B cell (primary cell): ENCODE measurements at regions not wholly inside any gene's neighbourhood (a gene's known extent, or its start where the extent isn't known, plus 50 kb on each side); places are given as distances from the start of the nearest gene placed in this dataset.

Source experiments
- ATAC-seq: fragments of 200-7000 bp; cut with Tn5 transposase; one replicate; pipeline ENCODE4 v1.10.0; 2021; ENCODE audit warnings: low read depth, mild to moderate bottlenecking, moderate number of reproducible peaks, moderate library complexity
- CTCF ChIA-PET: fragments of 350-600 bp; sonication (Branson Sonifier 250); formaldehyde crosslinking; loops from one replicate; lab custom pipeline; 2021; ENCODE audit warnings: antibody characterized with exemption, inconsistent platforms; lab: Charles Lee
- POLR2A ChIA-PET: fragments of 350-600 bp; sonication (Branson Sonifier 250); formaldehyde crosslinking; loops from one replicate; lab custom pipeline; 2021; ENCODE audit warnings: antibody characterized with exemption; lab: Charles Lee
- DNase-seq: peaks from one replicate; pipeline ENCODE4 v3.0.0; 2013
- H2AFZ ChIP-seq: 2 replicates; pipeline ENCODE4 v1.6.1; 2012; ENCODE audit warnings: mild to moderate bottlenecking, low read depth, low read length; ENCODE audit not compliant: insufficient read depth, poor library complexity, severe bottlenecking
- H3K27ac ChIP-seq, 2 donors: 1 replicate in 1 of 2; 2 replicates in 1 of 2; pipeline ENCODE4 v1.5.1; 2012 to 2013; ENCODE audit warnings: low read length in 2 of 2, mild to moderate bottlenecking in 2 of 2, moderate library complexity in 1 of 2
- H3K27me3 ChIP-seq, 4 experiments: fragments of 200-600 bp in 1 of 4; sonication (generic) in 1 of 4; replicated peaks in 1 of 4; 1 replicate in 2 of 4; 2 replicates in 2 of 4; pipeline versions ENCODE4 v1.6.1 to v1.7.0; 2013 to 2016; ENCODE audit warnings: low read length in 3 of 4, mild to moderate bottlenecking in 2 of 4, mixed read lengths in 1 of 4, moderate library complexity in 1 of 4; ENCODE audit not compliant: insufficient read depth in 4 of 4, control insufficient read depth in 3 of 4; ENCODE audit errors: control extremely low read depth in 1 of 4
- H3K36me3 ChIP-seq, 2 experiments: replicated peaks in 1 of 2; 1 replicate in 1 of 2; 2 replicates in 1 of 2; pipeline versions ENCODE4 v1.6.1 to v1.7.1; 2013; ENCODE audit warnings: low read length in 1 of 2; ENCODE audit not compliant: insufficient read depth in 2 of 2, control insufficient read depth in 1 of 2; ENCODE audit errors: control extremely low read depth in 1 of 2, extremely low read depth in 1 of 2
- H3K4me1 ChIP-seq, 2 donors: fragments of 200-600 bp in 1 of 2; sonication (generic) in 1 of 2; 1 replicate in 1 of 2; 2 replicates in 1 of 2; pipeline versions ENCODE4 v1.5.1 to v1.6.1; 2013 to 2017; ENCODE audit warnings: low read length in 2 of 2; ENCODE audit not compliant: control insufficient read depth in 2 of 2, insufficient read depth in 2 of 2
- H3K4me2 ChIP-seq: replicated peaks from 2 replicates; pipeline ENCODE3; 2012; ENCODE audit warnings: mild to moderate bottlenecking, low read depth, low read length; ENCODE audit not compliant: poor library complexity, severe bottlenecking
- H3K4me3 ChIP-seq, 5 experiments: fragments of 200-600 bp in 1 of 5; sonication (generic) in 1 of 5; 1 replicate in 3 of 5; 2 replicates in 2 of 5; pipeline versions ENCODE4 v1.5.1 to v1.7.0; 2011 to 2016; ENCODE audit warnings: low read length in 4 of 5, mild to moderate bottlenecking in 4 of 5, low read depth in 2 of 5, control low read depth in 1 of 5, moderate library complexity in 1 of 5; ENCODE audit not compliant: insufficient read depth in 1 of 5; ENCODE audit errors: control extremely low read depth in 1 of 5, extremely low read depth in 1 of 5
- H3K79me2 ChIP-seq: fragments of 200-600 bp; sonication (generic); one replicate; pipeline ENCODE4 v1.6.0; 2016; ENCODE audit warnings: low read length; ENCODE audit not compliant: control insufficient read depth, insufficient read depth
- H3K9ac ChIP-seq: fragments of 200-600 bp; sonication (generic); 2 replicates; pipeline ENCODE4 v1.6.1; 2017; ENCODE audit warnings: mild to moderate bottlenecking, low read length, moderate library complexity
- H3K9me3 ChIP-seq, 3 donors: one replicate each; pipeline versions ENCODE4 v1.6.1 to v1.7.1; 2013; ENCODE audit warnings: low read length in 2 of 3; ENCODE audit not compliant: control insufficient read depth in 2 of 3, insufficient read depth in 1 of 3; ENCODE audit errors: control extremely low read depth in 1 of 3
- H4K20me1 ChIP-seq: 2 replicates; pipeline ENCODE4 v1.6.0; 2012; ENCODE audit warnings: mild to moderate bottlenecking, low read length; ENCODE audit not compliant: insufficient read depth, control insufficient read depth, poor library complexity, severe bottlenecking
- H3K27ac Mint-ChIP-seq: one replicate; pipeline ENCODE4 v1.8.0; 2021; ENCODE audit warnings: mixed read lengths
- H3K27me3 Mint-ChIP-seq: one replicate; pipeline ENCODE4 v1.8.0; 2021; ENCODE audit warnings: mixed read lengths
- H3K4me1 Mint-ChIP-seq: one replicate; pipeline ENCODE4 v1.8.0; 2021; ENCODE audit warnings: mixed read lengths
- H3K4me3 Mint-ChIP-seq: one replicate; pipeline ENCODE4 v1.8.0; 2021; ENCODE audit warnings: mixed read lengths
- H3K9me3 Mint-ChIP-seq: one replicate; pipeline ENCODE4 v1.8.0; 2022; ENCODE audit warnings: mixed read lengths; ENCODE audit not compliant: insufficient read depth
- CTCF ChIP-seq: fragments of 200-600 bp; IDR thresholded peaks from one replicate; pipeline ENCODE4 v1.8.0; 2022; ENCODE audit warnings: antibody characterized with exemption, mild to moderate bottlenecking
- EZH2 ChIP-seq: IDR thresholded peaks from 2 replicates; pipeline ENCODE4 v1.6.1; 2012; ENCODE audit warnings: borderline replicate concordance, low read depth, mild to moderate bottlenecking, moderate library complexity, low read length; ENCODE audit not compliant: insufficient read depth, poor library complexity, severe bottlenecking
- WGBS: methylation state at CpG from one replicate; pipeline ENCODE4 v1.1.5; 2013; ENCODE audit warnings: missing lambda C conversion rate; ENCODE audit not compliant: insufficient coverage; 5-methylcytosine and 5-hydroxymethylcytosine counted together
- intact Hi-C: fragments of 100-400 bp; cut with micrococcal nuclease; formaldehyde crosslinking; loops from one replicate; pipeline ENCODE4 v1.10.0; 2022

- H3K4me3 ChIP-seq: no peak overlapping the region
- H4K20me1 ChIP-seq: no peaks in the 10 kb centered on the region
- H3K9ac ChIP-seq: no peak overlapping the region
- CTCF ChIA-PET: no interaction called here
- TF ChIP-seq CTCF: no peak
- no peak for TF ChIP-seq EZH2
- POLR2A ChIA-PET: no interaction called here
- no peak overlapping the region for H2AFZ ChIP-seq
- no peaks in the 10 kb centered on the region for H3K36me3 ChIP-seq
- Mint-ChIP-seq H3K27me3 (no peaks in the 10 kb centered on the region), H3K9me3 (no peaks in the 10 kb centered on the region), H3K4me1 (no peaks in the 10 kb centered on the region), H3K4me3 (no peak overlapping the region), H3K27ac (no peak overlapping the region)
- no peaks in the 10 kb centered on the region for H3K9me3 ChIP-seq
- H3K4me2 ChIP-seq: no peak overlapping the region
- no peak overlapping the region for H3K27ac ChIP-seq
- intact Hi-C loops: no loop called here
- no peaks in the 10 kb centered on the region for H3K27me3 ChIP-seq
- H3K4me1 ChIP-seq: no peaks in the 10 kb centered on the region
- DNase-seq (no peak), ATAC-seq (no peak)
- WGBS: 100% methylated on average over 2 of the region's 2 CpGs
- H3K79me2 ChIP-seq: no peaks in the 10 kb centered on the region
These were observed 229.2 kb upstream of the MTNR1B start for GRCh38 chr11:92740276-92740675.

- CTCF ChIA-PET: no interaction called here
- H3K4me1 Mint-ChIP-seq: no peaks in the 10 kb centered on the region
- Histone ChIP-seq H2AFZ (no peak overlapping the region), H3K79me2 (no peaks in the 10 kb centered on the region), H3K27me3 (no peaks in the 10 kb centered on the region), H3K4me1 (no peaks in the 10 kb centered on the region), H4K20me1 (no peaks in the 10 kb centered on the region), H3K4me3 (no peak overlapping the region), H3K27ac (no peak overlapping the region), H3K4me2 (no peak overlapping the region), H3K9me3 (no peaks in the 10 kb centered on the region), H3K9ac (no peak overlapping the region), H3K36me3 (no peaks in the 10 kb centered on the region)
- POLR2A ChIA-PET: no interaction called here
- ATAC-seq: no peak
- no peaks in the 10 kb centered on the region for H3K27me3 Mint-ChIP-seq
- no peaks in the 10 kb centered on the region for H3K9me3 Mint-ChIP-seq
- no peak overlapping the region for H3K27ac Mint-ChIP-seq
- 97% methylated on average over 3 of the region's 4 CpGs for WGBS
- no peak for TF ChIP-seq EZH2
- TF ChIP-seq CTCF: no peak
- intact Hi-C loops: no loop called here
- DNase-seq: no peak
- H3K4me3 Mint-ChIP-seq: no peak overlapping the region
These were observed 224.4 kb upstream of the MTNR1B start for GRCh38 chr11:92744929-92745585.
